Activated CD4-positive, alpha-beta T cell treated with anti-CD3 and anti-CD28 coated beads, Interleukin-2, amount 10 ng/mL, durations not matched to agents 24 days and 14 days (primary cell): ENCODE measurements at regions not wholly inside any gene's neighbourhood (a gene's known extent, or its start where the extent isn't known, plus 50 kb on each side); places are given as distances from the start of the nearest gene placed in this dataset.

ENCODE experiments used
- DNase-seq: peaks from one replicate; pipeline ENCODE4 v3.0.0; 2022
- H3K27ac Mint-ChIP-seq: one replicate; pipeline ENCODE4 v1.8.0; 2022; ENCODE audit warnings: mild to moderate bottlenecking, mixed read lengths
- H3K27me3 Mint-ChIP-seq: one replicate; pipeline ENCODE4 v1.8.0; 2022; ENCODE audit warnings: mixed read lengths
- H3K36me3 Mint-ChIP-seq: one replicate; pipeline ENCODE4 v1.8.0; 2022; ENCODE audit warnings: low read depth, mild to moderate bottlenecking, mixed read lengths
- H3K4me1 Mint-ChIP-seq: one replicate; pipeline ENCODE4 v1.8.0; 2021; ENCODE audit warnings: mixed read lengths
- H3K4me3 Mint-ChIP-seq: one replicate; pipeline ENCODE4 v1.8.0; 2022; ENCODE audit warnings: mild to moderate bottlenecking, moderate library complexity, mixed read lengths
- H3K9me3 Mint-ChIP-seq: one replicate; pipeline ENCODE4 v1.8.0; 2021; ENCODE audit warnings: mixed read lengths
- intact Hi-C: fragments of 100-400 bp; cut with micrococcal nuclease; formaldehyde crosslinking; loops from one replicate; pipeline ENCODE4 v1.15.1; 2023

GRCh38 chr2:17086990-17087389 lies 421.4 kb upstream of the CYRIA start:
- Mint-ChIP-seq H3K9me3 (no peaks in the 10 kb centered on the region), H3K27ac (no peak overlapping the region), H3K4me1 (no peaks in the 10 kb centered on the region), H3K4me3 (no peak overlapping the region), H3K27me3 (no peaks in the 10 kb centered on the region), H3K36me3 (no peaks in the 10 kb centered on the region)
- intact Hi-C loops: no loop called here
- DNase-seq: no peak

- DNase-seq: no peak
- no peak overlapping the region for H3K4me3 Mint-ChIP-seq
- intact Hi-C loops: no loop called here
- H3K9me3 Mint-ChIP-seq: no peaks in the 10 kb centered on the region
- H3K36me3 Mint-ChIP-seq: no peaks in the 10 kb centered on the region
- H3K4me1 Mint-ChIP-seq: no peaks in the 10 kb centered on the region
- no peak overlapping the region for H3K27ac Mint-ChIP-seq
- H3K27me3 Mint-ChIP-seq: no peaks in the 10 kb centered on the region
Observed at GRCh38 chr2:17085546-17086202, 420.0 kb upstream of the CYRIA start.

- no peak for DNase-seq
- Mint-ChIP-seq H3K9me3 (peaks cover 7% of the 10 kb centered on the region), H3K4me3 (no peak overlapping the region), H3K4me1 (no peaks in the 10 kb centered on the region), H3K27ac (no peak overlapping the region), H3K27me3 (no peaks in the 10 kb centered on the region), H3K36me3 (no peaks in the 10 kb centered on the region)
- intact Hi-C loops: no loop called here
Observed at GRCh38 chr2:17084877-17085276, 419.2 kb upstream of the CYRIA start.

- no peaks in the 10 kb centered on the region for H3K27me3 Mint-ChIP-seq
- intact Hi-C loops: no loop called here
- no peaks in the 10 kb centered on the region for H3K36me3 Mint-ChIP-seq
- no peak overlapping the region for H3K4me3 Mint-ChIP-seq
- no peak overlapping the region for H3K27ac Mint-ChIP-seq
- no peaks in the 10 kb centered on the region for H3K4me1 Mint-ChIP-seq
- DNase-seq: no peak
- peaks cover 10% of the 10 kb centered on the region for H3K9me3 Mint-ChIP-seq
Observed at GRCh38 chr2:17083902-17084301, 418.3 kb upstream of the CYRIA start.

- Mint-ChIP-seq H3K27ac (no peak overlapping the region), H3K4me3 (no peak overlapping the region), H3K36me3 (no peaks in the 10 kb centered on the region), H3K27me3 (no peaks in the 10 kb centered on the region), H3K9me3 (peaks cover 20% of the 10 kb centered on the region), H3K4me1 (no peaks in the 10 kb centered on the region)
- no peak for DNase-seq
- intact Hi-C loops: no loop called here
Observed at GRCh38 chr2:17079262-17079661, 413.6 kb upstream of the CYRIA start.

- Mint-ChIP-seq H3K4me3 (no peak overlapping the region), H3K9me3 (peaks cover 20% of the 10 kb centered on the region), H3K27me3 (no peaks in the 10 kb centered on the region), H3K4me1 (no peaks in the 10 kb centered on the region), H3K27ac (no peak overlapping the region), H3K36me3 (no peaks in the 10 kb centered on the region)
- DNase-seq: no peak
- intact Hi-C loops: no loop called here
Observed at GRCh38 chr2:17076533-17076932, 410.9 kb upstream of the CYRIA start.

GRCh38 chr2:17070711-17071110 lies 405.1 kb upstream of the CYRIA start:
- Mint-ChIP-seq H3K4me1 (no peaks in the 10 kb centered on the region), H3K36me3 (no peaks in the 10 kb centered on the region), H3K9me3 (no peaks in the 10 kb centered on the region), H3K27ac (no peak overlapping the region), H3K4me3 (no peak overlapping the region), H3K27me3 (no peaks in the 10 kb centered on the region)
- no peak for DNase-seq
- intact Hi-C loops: no loop called here

GRCh38 chr2:17069564-17069963 lies 403.9 kb upstream of the CYRIA start:
- Mint-ChIP-seq H3K27me3 (no peaks in the 10 kb centered on the region), H3K36me3 (no peaks in the 10 kb centered on the region), H3K9me3 (no peaks in the 10 kb centered on the region), H3K4me3 (no peak overlapping the region), H3K27ac (no peak overlapping the region), H3K4me1 (no peaks in the 10 kb centered on the region)
- intact Hi-C loops: no loop called here
- no peak for DNase-seq

- intact Hi-C loops: no loop called here
- Mint-ChIP-seq H3K4me3 (no peak overlapping the region), H3K27ac (no peak overlapping the region), H3K36me3 (no peaks in the 10 kb centered on the region), H3K9me3 (no peaks in the 10 kb centered on the region), H3K27me3 (no peaks in the 10 kb centered on the region), H3K4me1 (no peaks in the 10 kb centered on the region)
- DNase-seq: no peak
Observed at GRCh38 chr2:17068021-17068420, 402.4 kb upstream of the CYRIA start.

- Mint-ChIP-seq H3K4me1 (no peaks in the 10 kb centered on the region), H3K9me3 (no peaks in the 10 kb centered on the region), H3K4me3 (no peak overlapping the region), H3K36me3 (no peaks in the 10 kb centered on the region), H3K27me3 (no peaks in the 10 kb centered on the region), H3K27ac (no peak overlapping the region)
- intact Hi-C loops: no loop called here
- no peak for DNase-seq
Observed at GRCh38 chr2:17065536-17065935, 399.9 kb upstream of the CYRIA start.

- no peaks in the 10 kb centered on the region for H3K9me3 Mint-ChIP-seq
- no peaks in the 10 kb centered on the region for H3K27me3 Mint-ChIP-seq
- no peak for DNase-seq
- H3K4me1 Mint-ChIP-seq: no peaks in the 10 kb centered on the region
- no peak overlapping the region for H3K4me3 Mint-ChIP-seq
- no peaks in the 10 kb centered on the region for H3K36me3 Mint-ChIP-seq
- intact Hi-C loops: no loop called here
- H3K27ac Mint-ChIP-seq: no peak overlapping the region
Observed at GRCh38 chr2:17061028-17061427, 395.4 kb upstream of the CYRIA start.

- Mint-ChIP-seq H3K36me3 (no peaks in the 10 kb centered on the region), H3K4me3 (no peak overlapping the region), H3K27me3 (no peaks in the 10 kb centered on the region), H3K27ac (no peak overlapping the region), H3K4me1 (no peaks in the 10 kb centered on the region), H3K9me3 (no peaks in the 10 kb centered on the region)
- intact Hi-C loops: no loop called here
- DNase-seq: no peak
Observed at GRCh38 chr2:17059458-17059857, 393.8 kb upstream of the CYRIA start.

GRCh38 chr2:17058772-17059402 lies 393.3 kb upstream of the CYRIA start:
- DNase-seq: no peak
- H3K4me3 Mint-ChIP-seq: no peak overlapping the region
- H3K27me3 Mint-ChIP-seq: no peaks in the 10 kb centered on the region
- no peaks in the 10 kb centered on the region for H3K36me3 Mint-ChIP-seq
- intact Hi-C loops: no loop called here
- H3K4me1 Mint-ChIP-seq: no peaks in the 10 kb centered on the region
- no peak overlapping the region for H3K27ac Mint-ChIP-seq
- H3K9me3 Mint-ChIP-seq: no peaks in the 10 kb centered on the region

- Mint-ChIP-seq H3K27ac (no peak overlapping the region), H3K27me3 (no peaks in the 10 kb centered on the region), H3K9me3 (no peaks in the 10 kb centered on the region), H3K36me3 (no peaks in the 10 kb centered on the region), H3K4me3 (no peak overlapping the region), H3K4me1 (no peaks in the 10 kb centered on the region)
- DNase-seq: no peak
- intact Hi-C loops: no loop called here
Observed at GRCh38 chr2:17057109-17058017, 391.7 kb upstream of the CYRIA start.
